Posterior cingulate gyrus (tissue), 11 donors: ENCODE measurements at regions not wholly inside any gene's neighbourhood (a gene's known extent, or its start where the extent isn't known, plus 50 kb on each side); places are given as distances from the start of the nearest gene placed in this dataset.
"Not testable (repeated sequence)": the region's sequence is repeated elsewhere in the genome, so short reads cannot be mapped to it uniquely, and the experiment has no call there.

Source experiments
- DNase-seq, 10 donors: peaks; one replicate each; pipeline versions ENCODE4 v3.0.0 to v3.0.0-alpha.2; 2020 to 2021; ENCODE audit warnings: mixed read lengths in 3 of 10
- intact Hi-C: fragments of 100-400 bp; cut with DNase I; formaldehyde crosslinking; loops from one replicate; pipeline ENCODE4 v1.15.1; 2023

DNA sequence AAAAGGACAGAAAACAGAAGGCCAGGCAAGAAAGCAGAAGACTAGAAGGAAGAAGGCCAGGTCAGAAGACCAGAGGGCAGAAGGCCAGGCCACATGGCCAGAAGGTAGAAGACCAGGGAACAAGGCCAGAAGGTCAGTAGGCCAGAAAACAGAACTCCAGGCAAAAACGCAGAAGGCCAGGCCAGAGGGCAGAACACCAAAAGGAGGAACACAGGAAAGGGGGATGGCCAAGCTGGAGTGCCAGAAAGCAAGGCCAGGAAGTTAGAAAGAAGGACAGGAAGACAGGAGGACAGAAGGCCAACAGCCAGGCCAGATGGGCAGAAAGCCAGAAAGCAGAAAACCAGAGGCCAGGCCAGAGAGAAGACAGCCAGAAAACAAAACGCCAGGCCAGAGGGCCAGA, 185.4 kb downstream of the TUBA3C start:
- intact Hi-C loops = no loop called here
- DNase-seq = no peak

DNA sequence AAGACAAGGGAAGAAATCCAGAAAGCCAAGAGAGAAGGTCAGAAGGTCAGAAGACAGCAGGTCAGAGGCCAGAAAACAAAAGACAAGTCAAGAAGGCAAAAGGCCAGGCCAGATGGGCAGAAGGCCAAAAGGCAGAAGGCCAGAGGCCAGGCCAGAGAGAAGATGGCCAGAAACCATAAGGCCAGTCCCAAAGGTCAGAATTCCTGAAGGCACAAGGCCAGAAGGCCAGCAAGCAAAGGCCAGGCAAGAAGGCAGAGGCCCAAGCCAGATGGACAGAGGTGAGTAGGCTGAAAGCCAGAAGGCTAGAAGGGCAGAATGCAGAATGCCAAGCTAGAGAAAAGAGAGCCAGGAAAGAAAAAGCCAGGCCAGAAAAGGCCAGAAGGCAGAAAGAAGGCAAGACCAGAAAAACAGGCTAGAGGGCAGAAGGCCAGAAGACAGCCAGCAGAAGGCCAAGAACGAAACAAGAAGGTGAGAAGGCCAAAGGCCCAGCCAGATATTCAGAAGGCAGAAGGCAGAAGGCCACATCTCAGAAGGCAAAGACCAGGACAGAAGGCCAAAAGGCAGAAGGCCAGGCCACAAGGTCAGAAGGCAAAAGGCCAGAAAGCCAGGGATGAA, 186.3 kb downstream of the TUBA3C start:
- intact Hi-C loops = no loop called here
- no peak for DNase-seq

- DNase-seq = no peak
- intact Hi-C loops = no loop called here
Measured at GRCh38 chr13:18993884-18994660, 187.6 kb downstream of the TUBA3C start.

DNA sequence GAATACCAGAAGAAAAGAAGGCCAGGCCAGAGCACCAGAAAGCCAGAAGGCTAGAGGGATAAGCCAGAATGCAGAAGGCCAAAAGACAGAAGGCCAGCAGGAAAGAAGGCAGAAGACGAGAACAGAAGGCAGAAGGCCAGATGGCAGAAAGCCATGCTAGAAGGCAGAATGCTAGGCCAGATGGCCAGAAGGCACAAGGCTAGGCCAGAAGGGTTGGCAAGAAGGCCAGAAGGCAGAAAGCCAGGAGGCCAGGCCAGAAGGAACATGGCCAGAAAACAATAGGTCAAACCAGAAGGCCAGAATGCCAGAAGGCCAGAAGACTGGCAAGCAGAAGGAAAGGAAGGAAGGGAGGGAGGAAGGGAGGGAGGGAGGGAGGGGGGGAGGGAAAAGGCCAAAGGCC, 188.8 kb downstream of the TUBA3C start:
- intact Hi-C loops = no loop called here
- no peak for DNase-seq

GRCh38 chr13:18991060-18991459, 190.6 kb downstream of the TUBA3C start:
- no peak for DNase-seq
- intact Hi-C loops = no loop called here

GRCh38 chr13:18978447-18978846, 203.2 kb downstream of the TUBA3C start:
- intact Hi-C loops = no loop called here
- DNase-seq = no peak

- intact Hi-C loops = no loop called here
Measured at GRCh38 chr13:18977857-18978256, 203.8 kb downstream of the TUBA3C start.

GRCh38 chr13:18971576-18972219, 209.9 kb downstream of the TUBA3C start:
- intact Hi-C loops = no loop called here
- peak in 1 of 10 donors; percentile 68 for DNase-seq

More at GRCh38 chr13:18977857-18978256, 203.8 kb downstream of the TUBA3C start:
- DNase-seq = no peak

- no peak for DNase-seq
- intact Hi-C loops = no loop called here
Measured at GRCh38 chr13:18965347-18965855, 216.2 kb downstream of the TUBA3C start.

DNA sequence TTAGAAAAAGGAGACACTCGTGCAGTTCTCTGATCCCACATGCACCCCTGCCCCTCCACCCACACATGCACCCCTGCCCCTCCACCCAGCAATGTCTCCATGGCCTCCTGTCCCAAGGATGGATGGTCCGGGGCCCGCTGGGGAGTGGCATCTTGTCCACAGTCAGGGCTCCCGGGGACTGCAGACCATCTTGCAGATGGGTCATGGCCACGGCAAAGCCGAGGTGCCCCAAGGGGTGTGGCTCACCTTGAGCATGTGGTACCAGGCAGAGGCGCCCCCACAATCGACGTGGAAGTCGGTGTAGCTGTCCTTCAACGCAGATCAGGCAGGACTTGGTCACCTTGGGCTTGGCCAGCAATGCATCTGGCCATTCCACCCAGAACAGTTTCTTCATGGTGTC, 216.7 kb downstream of the TUBA3C start:
- peak in 2 of 10 donors; percentile 19 to 76 for DNase-seq
- intact Hi-C loops = no loop called here

DNA sequence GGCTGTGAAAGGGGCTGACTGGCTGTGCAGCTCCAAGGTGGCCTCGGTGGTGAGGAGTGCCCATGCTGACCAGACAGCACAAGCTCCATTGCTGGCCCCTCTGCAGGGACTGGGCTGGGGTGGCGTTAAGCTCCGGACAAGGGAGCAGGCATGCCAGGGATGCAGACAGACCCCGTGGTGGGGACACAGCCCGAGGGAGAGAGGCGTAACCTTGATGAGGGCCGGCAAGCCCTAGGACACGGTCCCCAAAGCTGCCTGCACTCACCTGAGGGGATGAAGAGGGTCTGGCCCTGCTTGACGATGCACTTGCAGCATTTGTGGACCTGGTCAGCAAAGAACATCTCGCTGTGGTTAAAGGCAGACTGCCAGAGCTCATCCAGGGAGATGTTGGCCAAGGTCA, 217.9 kb downstream of the TUBA3C start:
- intact Hi-C loops = not testable (repeated sequence)

DNA sequence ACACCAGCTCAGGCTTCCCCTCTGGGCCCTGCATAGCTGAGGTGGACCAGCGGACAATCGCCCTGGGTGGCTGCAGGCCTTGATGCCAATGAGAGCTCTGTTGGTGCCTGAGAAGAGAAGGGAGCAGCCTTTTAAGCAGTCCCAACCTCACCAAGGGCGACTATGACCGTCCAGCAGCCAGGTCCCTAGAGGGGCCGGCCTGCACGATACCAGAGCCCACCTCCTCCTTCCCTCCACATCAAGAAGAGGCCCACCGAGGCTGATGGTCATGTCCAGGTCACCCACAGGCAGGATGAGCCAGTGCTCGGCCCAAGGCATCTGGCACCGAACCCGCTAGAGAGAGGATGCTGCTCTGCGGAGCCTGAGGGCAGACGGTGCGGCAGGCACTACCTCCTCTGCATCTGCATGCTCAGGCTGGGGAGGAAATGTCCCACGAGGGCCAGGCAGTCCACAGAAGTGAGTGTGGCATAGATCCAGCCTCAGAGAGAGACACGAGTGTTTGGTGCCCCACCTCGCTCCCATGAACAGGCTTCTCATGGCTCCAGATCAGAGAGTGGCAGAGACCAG, 219.4 kb downstream of the TUBA3C start:
- DNase-seq = peak in 4 of 10 donors; percentile 23 to 75 (median 54)
- intact Hi-C loops = no loop called here

More for the DNA sequence above, 217.9 kb downstream of the TUBA3C start:
- DNase-seq = peak in 3 of 10 donors; percentile 52 to 81 (median 56)

DNA sequence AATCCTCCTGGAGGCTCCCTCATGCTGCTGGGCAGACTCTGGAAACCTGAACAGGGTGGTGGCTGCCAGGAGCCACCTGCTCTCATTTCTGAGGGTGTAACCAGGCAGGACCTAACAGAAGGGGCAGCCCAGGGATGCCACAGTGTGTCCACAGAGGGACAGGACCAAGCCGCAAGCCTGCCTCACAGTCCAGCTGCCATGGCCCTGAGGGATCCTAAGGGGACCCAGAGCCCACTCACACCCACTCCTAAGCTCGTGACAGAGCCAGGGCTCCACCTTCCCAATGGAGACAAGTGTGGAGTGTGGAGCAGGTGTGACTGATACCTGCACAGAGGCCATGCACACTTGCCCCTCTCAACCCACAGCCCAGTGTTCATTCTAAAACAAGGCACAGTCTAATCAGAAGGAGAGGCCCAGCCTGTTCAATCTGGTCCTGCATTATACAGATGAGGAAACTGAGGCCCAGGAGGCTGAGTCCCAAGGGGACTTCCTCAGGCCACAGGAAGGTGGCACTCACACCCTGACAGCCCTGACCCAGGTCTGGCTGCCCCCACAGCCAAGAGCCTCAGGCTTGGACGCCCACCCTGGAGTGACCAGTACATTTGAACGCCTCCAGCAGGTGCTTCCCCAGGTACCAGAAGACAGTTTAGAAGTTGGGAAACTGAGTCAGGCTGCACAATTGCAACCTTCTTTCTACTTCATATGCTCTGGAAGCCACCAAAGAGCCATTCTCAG, 220.1 kb downstream of the TUBA3C start:
- intact Hi-C loops = no loop called here
- DNase-seq = peak in 2 of 10 donors; percentile 16 to 67

- intact Hi-C loops = no loop called here
- DNase-seq = peak in 1 of 10 donors; percentile 52
Measured at GRCh38 chr13:18960637-18961227, 220.9 kb downstream of the TUBA3C start.

GRCh38 chr13:18959996-18960395, 221.6 kb downstream of the TUBA3C start:
- intact Hi-C loops = no loop called here
- DNase-seq = peak in 1 of 10 donors; percentile 55

GRCh38 chr13:18959229-18959628, 222.4 kb downstream of the TUBA3C start:
- DNase-seq = peak in 1 of 10 donors; percentile 64
- intact Hi-C loops = no loop called here

DNA sequence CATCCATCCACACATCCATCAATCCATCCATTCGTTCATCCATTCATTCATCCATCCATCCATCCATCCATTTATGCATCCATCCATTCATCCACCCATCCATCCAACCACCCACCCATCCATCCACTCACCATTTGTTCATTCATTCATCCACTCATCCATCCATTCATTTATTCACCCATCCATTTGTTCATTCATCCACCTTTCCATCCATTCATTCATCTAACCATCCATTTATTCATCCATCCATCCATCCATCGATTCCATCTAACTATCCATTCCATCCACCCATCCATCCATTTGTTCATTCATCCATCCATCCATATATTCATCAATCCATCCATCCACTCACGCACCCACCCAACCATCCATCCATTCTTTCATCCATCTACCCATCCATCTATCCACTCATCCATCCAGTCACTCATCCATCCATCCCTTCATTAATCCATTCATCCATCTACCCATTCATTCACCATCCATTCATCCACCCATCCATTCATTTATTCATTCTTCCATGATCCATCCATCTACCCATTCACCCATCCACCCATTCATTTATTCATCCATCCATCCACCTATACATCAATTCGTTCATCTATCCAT, 225.0 kb downstream of the TUBA3C start:
- DNase-seq = no peak
- intact Hi-C loops = no loop called here

GRCh38 chr13:18954254-18954653, 227.4 kb downstream of the TUBA3C start:
- DNase-seq = peak in 2 of 10 donors; percentile 62 to 76
- intact Hi-C loops = no loop called here

DNA sequence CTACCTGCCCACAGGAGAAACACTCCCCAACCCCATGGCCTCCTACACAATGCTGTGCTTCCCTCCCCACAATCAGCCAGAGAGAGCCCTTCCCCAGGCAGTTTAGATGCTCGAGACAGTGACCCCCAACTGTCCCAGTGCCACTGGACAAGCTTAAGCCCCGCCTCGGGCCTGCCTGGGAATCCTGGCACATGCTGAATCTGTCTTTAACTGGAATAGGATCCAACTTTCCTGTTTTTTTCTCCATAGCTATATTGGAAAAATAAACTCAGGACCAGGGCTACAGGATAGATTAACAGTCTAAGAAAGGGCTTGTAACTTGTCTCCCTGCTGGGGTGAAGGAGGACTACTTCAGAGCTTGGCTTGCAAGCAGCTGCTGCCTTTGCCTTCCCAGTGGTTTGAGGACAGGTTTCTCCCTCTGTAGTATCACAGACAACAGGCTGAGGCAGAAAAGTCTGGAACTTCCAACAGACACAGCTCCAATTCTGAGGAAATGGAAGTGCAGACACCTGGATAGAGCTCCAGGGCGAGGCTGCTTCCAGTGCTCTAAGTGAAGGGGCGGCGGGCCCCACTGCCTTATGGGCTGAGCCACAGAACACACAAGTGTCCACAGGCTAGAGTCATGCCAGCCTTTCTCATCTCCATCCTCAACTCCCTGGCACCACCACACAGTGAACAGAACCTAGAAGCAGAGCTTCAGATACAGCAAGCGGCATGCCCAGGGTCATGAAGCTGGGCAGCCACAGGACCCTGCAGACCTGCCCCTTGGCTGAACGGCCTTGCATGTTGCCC, 228.3 kb downstream of the TUBA3C start:
- peak in 1 of 10 donors; percentile 55 for DNase-seq
- intact Hi-C loops = no loop called here
